WTC11 (cell line): ENCODE measurements at regions not wholly inside any gene's neighbourhood (a gene's known extent, or its start where the extent isn't known, plus 50 kb on each side); places are given as distances from the start of the nearest gene placed in this dataset.

ENCODE experiments used
- ATAC-seq: fragments of 200-7000 bp; cut with Tn5 transposase; 2 replicates; pipeline ENCODE4 v1.10.0; 2021; ENCODE audit warnings: mild to moderate bottlenecking, moderate library complexity
- CTCF ChIA-PET: fragments of 300-600 bp; sonication (Branson Sonifier 250); formaldehyde crosslinking; loops from one replicate; lab custom pipeline; 2021; ENCODE audit warnings: antibody characterized with exemption; lab: Charles Lee
- POLR2A ChIA-PET: fragments of 350-600 bp; sonication (Branson Sonifier 250); formaldehyde crosslinking; loops from one replicate; lab custom pipeline; 2021; ENCODE audit warnings: antibody characterized with exemption; lab: Charles Lee
- DNase-seq: peaks from one replicate; pipeline ENCODE4 v3.0.0; 2021; ENCODE audit warnings: low spot score
- H3K27ac Mint-ChIP-seq: 2 replicates; pipeline ENCODE4 v1.8.0; 2021; ENCODE audit warnings: mixed read lengths
- H3K27me3 Mint-ChIP-seq: 2 replicates; pipeline ENCODE4 v1.8.0; 2021; ENCODE audit warnings: low read depth, mild to moderate bottlenecking, moderate library complexity, mixed read lengths
- H3K36me3 Mint-ChIP-seq: 2 replicates; pipeline ENCODE4 v1.8.0; 2021; ENCODE audit warnings: mixed read lengths
- H3K4me1 Mint-ChIP-seq: 2 replicates; pipeline ENCODE4 v1.8.0; 2022; ENCODE audit warnings: mixed read lengths
- H3K4me3 Mint-ChIP-seq: 2 replicates; pipeline ENCODE4 v1.8.0; 2021; ENCODE audit warnings: mild to moderate bottlenecking, moderate library complexity, mixed read lengths
- H3K9me3 Mint-ChIP-seq: 2 replicates; pipeline ENCODE4 v1.8.0; 2021; ENCODE audit warnings: mixed read lengths
- ATF1 ChIP-seq: sonication (generic); formaldehyde crosslinking; IDR thresholded peaks from 2 replicates; pipeline ENCODE4 v1.8.1; 2023; ENCODE audit warnings: mild to moderate bottlenecking, moderate library complexity, missing genetic modification reagents
- ATF6 ChIP-seq: sonication (generic); formaldehyde crosslinking; IDR thresholded peaks from 2 replicates; pipeline ENCODE4 v1.8.1; 2023; ENCODE audit warnings: mild to moderate bottlenecking, missing genetic modification reagents
- ERG ChIP-seq: fragments of 250-450 bp; sonication (Bioruptor Pico); IDR thresholded peaks from 2 replicates; pipeline ENCODE4 v1.8.0; 2021; ENCODE audit warnings: mild to moderate bottlenecking
- ETV6 ChIP-seq: sonication (generic); formaldehyde crosslinking; IDR thresholded peaks from 2 replicates; pipeline ENCODE4 v1.8.1; 2022; ENCODE audit warnings: mild to moderate bottlenecking, missing genetic modification reagents
- GABPB1 ChIP-seq: sonication (generic); formaldehyde crosslinking; IDR thresholded peaks from 2 replicates; pipeline ENCODE4 v1.8.1; 2023; ENCODE audit warnings: mild to moderate bottlenecking, missing genetic modification reagents
- HMGA2 ChIP-seq: fragments of 250-450 bp; sonication (Bioruptor Pico); IDR thresholded peaks from 2 replicates; pipeline ENCODE4 v1.4.0; 2021; ENCODE audit warnings: mild to moderate bottlenecking, moderate library complexity
- JUN ChIP-seq: sonication (generic); formaldehyde crosslinking; IDR thresholded peaks from 2 replicates; pipeline ENCODE4 v1.8.0; 2023; ENCODE audit warnings: mild to moderate bottlenecking, missing genetic modification reagents
- KAT7 ChIP-seq: sonication (generic); formaldehyde crosslinking; IDR thresholded peaks from 2 replicates; pipeline ENCODE4 v1.8.1; 2023; ENCODE audit warnings: missing genetic modification reagents, mild to moderate bottlenecking, borderline replicate concordance
- MLX ChIP-seq: sonication (generic); formaldehyde crosslinking; IDR thresholded peaks from 2 replicates; pipeline ENCODE4 v1.8.1; 2023; ENCODE audit warnings: mild to moderate bottlenecking, missing genetic modification reagents, moderate library complexity
- MXD4 ChIP-seq: fragments of 250-450 bp; sonication (Bioruptor Pico); IDR thresholded peaks from 2 replicates; pipeline ENCODE4 v1.8.0; 2021; ENCODE audit warnings: mild to moderate bottlenecking, moderate library complexity, borderline replicate concordance
- NFE2L1 ChIP-seq: sonication (generic); formaldehyde crosslinking; IDR thresholded peaks from 2 replicates; pipeline ENCODE4 v1.8.1; 2023; ENCODE audit warnings: missing genetic modification reagents
- NFYB ChIP-seq: sonication (generic); formaldehyde crosslinking; conservative IDR thresholded peaks from 2 replicates; pipeline ENCODE4 v1.8.0; 2022; ENCODE audit warnings: low read depth, missing genetic modification reagents
- PREB ChIP-seq: sonication (generic); formaldehyde crosslinking; IDR thresholded peaks from 2 replicates; pipeline ENCODE4 v1.8.1; 2022; ENCODE audit warnings: mild to moderate bottlenecking, missing genetic modification reagents, moderate library complexity, borderline replicate concordance
- RORB ChIP-seq: fragments of 250-450 bp; sonication (Bioruptor Pico); IDR thresholded peaks from 2 replicates; pipeline ENCODE4 v1.9.0; 2021; ENCODE audit warnings: mild to moderate bottlenecking
- SOX15 ChIP-seq: fragments of 250-450 bp; sonication (Bioruptor Pico); IDR thresholded peaks from 2 replicates; pipeline ENCODE4 v1.9.0; 2021; ENCODE audit warnings: mild to moderate bottlenecking
- USF2 ChIP-seq: sonication (generic); formaldehyde crosslinking; IDR thresholded peaks from 2 replicates; pipeline ENCODE4 v1.8.1; 2023; ENCODE audit warnings: mild to moderate bottlenecking, missing genetic modification reagents, moderate library complexity
- ZNF121 ChIP-seq: sonication (generic); formaldehyde crosslinking; IDR thresholded peaks from 2 replicates; pipeline ENCODE4 v1.8.0; 2023; ENCODE audit warnings: missing genetic modification reagents
- ZNF263 ChIP-seq: sonication (generic); formaldehyde crosslinking; IDR thresholded peaks from 2 replicates; pipeline ENCODE4 v1.8.1; 2022; ENCODE audit warnings: low read depth, mild to moderate bottlenecking, moderate library complexity, missing genetic modification reagents
- ZNF396 ChIP-seq: fragments of 250-450 bp; sonication (Bioruptor Pico); IDR thresholded peaks from 2 replicates; pipeline ENCODE4 v1.8.0; 2021; ENCODE audit warnings: mild to moderate bottlenecking, moderate library complexity, borderline replicate concordance
- ZNF423 ChIP-seq: fragments of 250-450 bp; sonication (Bioruptor Pico); IDR thresholded peaks from 2 replicates; pipeline ENCODE4 v2.1.2; 2022; ENCODE audit warnings: mild to moderate bottlenecking, moderate library complexity
- TF ChIP-seq, protein P1 (sequence below): sonication (generic); formaldehyde crosslinking; IDR thresholded peaks from 2 replicates; pipeline ENCODE4 v1.8.1; 2023; ENCODE audit warnings: mild to moderate bottlenecking, moderate library complexity, missing genetic modification reagents
- TF ChIP-seq, protein P2 (sequence below): sonication (generic); formaldehyde crosslinking; IDR thresholded peaks from 2 replicates; pipeline ENCODE4 v1.8.1; 2023; ENCODE audit warnings: mild to moderate bottlenecking, missing genetic modification reagents, borderline replicate concordance
- TF ChIP-seq, protein P3 (sequence below): sonication (generic); formaldehyde crosslinking; IDR thresholded peaks from 2 replicates; pipeline ENCODE4 v1.8.1; 2022; ENCODE audit warnings: missing genetic modification reagents, borderline replicate concordance

- CTCF ChIA-PET, result no interaction called here
- POLR2A ChIA-PET, result no interaction called here
- no peaks in the 10 kb centered on the region; the same call in 1 of the 2 replicates for H3K27me3 Mint-ChIP-seq
- DNase-seq, result no peak
- no peak overlapping the region; the same call in 1 of the 2 replicates for H3K27ac Mint-ChIP-seq
- no peak overlapping the region for H3K4me3 Mint-ChIP-seq
- no peak for ATAC-seq
- H3K9me3 Mint-ChIP-seq, result peaks cover 19% of the 10 kb centered on the region
- H3K36me3 Mint-ChIP-seq, result no peaks in the 10 kb centered on the region
- no peaks in the 10 kb centered on the region for H3K4me1 Mint-ChIP-seq
- TF ChIP-seq ZNF121 (CRISPR knock-in tag), result no peak
- TF ChIP-seq JUN (CRISPR knock-in tag), result no peak
- TF ChIP-seq, protein P1, sequence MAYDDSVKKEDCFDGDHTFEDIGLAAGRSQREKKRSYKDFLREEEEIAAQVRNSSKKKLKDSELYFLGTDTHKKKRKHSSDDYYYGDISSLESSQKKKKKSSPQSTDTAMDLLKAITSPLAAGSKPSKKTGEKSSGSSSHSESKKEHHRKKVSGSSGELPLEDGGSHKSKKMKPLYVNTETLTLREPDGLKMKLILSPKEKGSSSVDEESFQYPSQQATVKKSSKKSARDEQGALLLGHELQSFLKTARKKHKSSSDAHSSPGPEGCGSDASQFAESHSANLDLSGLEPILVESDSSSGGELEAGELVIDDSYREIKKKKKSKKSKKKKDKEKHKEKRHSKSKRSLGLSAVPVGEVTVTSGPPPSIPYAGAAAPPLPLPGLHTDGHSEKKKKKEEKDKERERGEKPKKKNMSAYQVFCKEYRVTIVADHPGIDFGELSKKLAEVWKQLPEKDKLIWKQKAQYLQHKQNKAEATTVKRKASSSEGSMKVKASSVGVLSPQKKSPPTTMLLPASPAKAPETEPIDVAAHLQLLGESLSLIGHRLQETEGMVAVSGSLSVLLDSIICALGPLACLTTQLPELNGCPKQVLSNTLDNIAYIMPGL (CRISPR knock-in tag), result no peak
- TF ChIP-seq ETV6 (CRISPR knock-in tag), result no peak
- no peak for TF ChIP-seq GABPB1 (CRISPR knock-in tag)
- no peak for TF ChIP-seq ATF1 (CRISPR knock-in tag)
- TF ChIP-seq NFYB (CRISPR knock-in tag), result no peak
- TF ChIP-seq ZNF396 (CRISPR knock-in tag), result no peak
- TF ChIP-seq HMGA2 (CRISPR knock-in tag), result no peak
- no peak for TF ChIP-seq MXD4 (CRISPR knock-in tag)
- TF ChIP-seq ERG, result no peak
- TF ChIP-seq MLX (CRISPR knock-in tag), result no peak
- no peak for TF ChIP-seq ZNF423
- TF ChIP-seq, protein P2, sequence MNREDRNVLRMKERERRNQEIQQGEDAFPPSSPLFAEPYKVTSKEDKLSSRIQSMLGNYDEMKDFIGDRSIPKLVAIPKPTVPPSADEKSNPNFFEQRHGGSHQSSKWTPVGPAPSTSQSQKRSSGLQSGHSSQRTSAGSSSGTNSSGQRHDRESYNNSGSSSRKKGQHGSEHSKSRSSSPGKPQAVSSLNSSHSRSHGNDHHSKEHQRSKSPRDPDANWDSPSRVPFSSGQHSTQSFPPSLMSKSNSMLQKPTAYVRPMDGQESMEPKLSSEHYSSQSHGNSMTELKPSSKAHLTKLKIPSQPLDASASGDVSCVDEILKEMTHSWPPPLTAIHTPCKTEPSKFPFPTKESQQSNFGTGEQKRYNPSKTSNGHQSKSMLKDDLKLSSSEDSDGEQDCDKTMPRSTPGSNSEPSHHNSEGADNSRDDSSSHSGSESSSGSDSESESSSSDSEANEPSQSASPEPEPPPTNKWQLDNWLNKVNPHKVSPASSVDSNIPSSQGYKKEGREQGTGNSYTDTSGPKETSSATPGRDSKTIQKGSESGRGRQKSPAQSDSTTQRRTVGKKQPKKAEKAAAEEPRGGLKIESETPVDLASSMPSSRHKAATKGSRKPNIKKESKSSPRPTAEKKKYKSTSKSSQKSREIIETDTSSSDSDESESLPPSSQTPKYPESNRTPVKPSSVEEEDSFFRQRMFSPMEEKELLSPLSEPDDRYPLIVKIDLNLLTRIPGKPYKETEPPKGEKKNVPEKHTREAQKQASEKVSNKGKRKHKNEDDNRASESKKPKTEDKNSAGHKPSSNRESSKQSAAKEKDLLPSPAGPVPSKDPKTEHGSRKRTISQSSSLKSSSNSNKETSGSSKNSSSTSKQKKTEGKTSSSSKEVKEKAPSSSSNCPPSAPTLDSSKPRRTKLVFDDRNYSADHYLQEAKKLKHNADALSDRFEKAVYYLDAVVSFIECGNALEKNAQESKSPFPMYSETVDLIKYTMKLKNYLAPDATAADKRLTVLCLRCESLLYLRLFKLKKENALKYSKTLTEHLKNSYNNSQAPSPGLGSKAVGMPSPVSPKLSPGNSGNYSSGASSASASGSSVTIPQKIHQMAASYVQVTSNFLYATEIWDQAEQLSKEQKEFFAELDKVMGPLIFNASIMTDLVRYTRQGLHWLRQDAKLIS, result no peak
Measured at GRCh38 chr13:34411894-34412293, 530.2 kb upstream of the NBEA start.

- CTCF ChIA-PET, result no interaction called here
- Mint-ChIP-seq H3K9me3 (peaks cover 15% of the 10 kb centered on the region), H3K36me3 (no peaks in the 10 kb centered on the region), H3K27ac (no peak overlapping the region), H3K4me1 (no peaks in the 10 kb centered on the region), H3K4me3 (no peak overlapping the region), H3K27me3 (no peaks in the 10 kb centered on the region; the same call in 1 of the 2 replicates)
- TF ChIP-seq NFE2L1 (no peak), RORB (CRISPR knock-in tag) (no peak), ATF6 (CRISPR knock-in tag) (no peak), ZNF263 (CRISPR knock-in tag) (no peak), USF2 (CRISPR knock-in tag) (no peak), PREB (CRISPR knock-in tag) (no peak), SOX15 (CRISPR knock-in tag) (no peak), KAT7 (no peak)
- TF ChIP-seq, protein P3, sequence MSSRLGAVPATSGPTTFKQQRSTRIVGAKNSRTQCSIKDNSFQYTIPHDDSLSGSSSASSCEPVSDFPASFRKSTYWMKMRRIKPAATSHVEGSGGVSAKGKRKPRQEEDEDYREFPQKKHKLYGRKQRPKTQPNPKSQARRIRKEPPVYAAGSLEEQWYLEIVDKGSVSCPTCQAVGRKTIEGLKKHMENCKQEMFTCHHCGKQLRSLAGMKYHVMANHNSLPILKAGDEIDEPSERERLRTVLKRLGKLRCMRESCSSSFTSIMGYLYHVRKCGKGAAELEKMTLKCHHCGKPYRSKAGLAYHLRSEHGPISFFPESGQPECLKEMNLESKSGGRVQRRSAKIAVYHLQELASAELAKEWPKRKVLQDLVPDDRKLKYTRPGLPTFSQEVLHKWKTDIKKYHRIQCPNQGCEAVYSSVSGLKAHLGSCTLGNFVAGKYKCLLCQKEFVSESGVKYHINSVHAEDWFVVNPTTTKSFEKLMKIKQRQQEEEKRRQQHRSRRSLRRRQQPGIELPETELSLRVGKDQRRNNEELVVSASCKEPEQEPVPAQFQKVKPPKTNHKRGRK (CRISPR knock-in tag), result no peak
- DNase-seq, result no peak
- POLR2A ChIA-PET, result no interaction called here
- ATAC-seq, result no peak
Measured at GRCh38 chr13:34412295-34412694, 529.8 kb upstream of the NBEA start.
